B cell (primary cell): ENCODE measurements at regions not wholly inside any gene's neighbourhood (a gene's known extent, or its start where the extent isn't known, plus 50 kb on each side); places are given as distances from the start of the nearest gene placed in this dataset.

ENCODE experiments used
- ATAC-seq: fragments of 200-7000 bp; cut with Tn5 transposase; one replicate; pipeline ENCODE4 v1.10.0; 2021; ENCODE audit warnings: low read depth, mild to moderate bottlenecking, moderate number of reproducible peaks, moderate library complexity
- CTCF ChIA-PET: fragments of 350-600 bp; sonication (Branson Sonifier 250); formaldehyde crosslinking; loops from one replicate; lab custom pipeline; 2021; ENCODE audit warnings: antibody characterized with exemption, inconsistent platforms; lab: Charles Lee
- POLR2A ChIA-PET: fragments of 350-600 bp; sonication (Branson Sonifier 250); formaldehyde crosslinking; loops from one replicate; lab custom pipeline; 2021; ENCODE audit warnings: antibody characterized with exemption; lab: Charles Lee
- DNase-seq: peaks from one replicate; pipeline ENCODE4 v3.0.0; 2013
- H2AFZ ChIP-seq: 2 replicates; pipeline ENCODE4 v1.6.1; 2012; ENCODE audit warnings: mild to moderate bottlenecking, low read depth, low read length; ENCODE audit not compliant: insufficient read depth, poor library complexity, severe bottlenecking
- H3K27ac ChIP-seq, 2 donors: 1 replicate in 1 of 2; 2 replicates in 1 of 2; pipeline ENCODE4 v1.5.1; 2012 to 2013; ENCODE audit warnings: low read length in 2 of 2, mild to moderate bottlenecking in 2 of 2, moderate library complexity in 1 of 2
- H3K27me3 ChIP-seq, 4 experiments: fragments of 200-600 bp in 1 of 4; sonication (generic) in 1 of 4; replicated peaks in 1 of 4; 1 replicate in 2 of 4; 2 replicates in 2 of 4; pipeline versions ENCODE4 v1.6.1 to v1.7.0; 2013 to 2016; ENCODE audit warnings: low read length in 3 of 4, mild to moderate bottlenecking in 2 of 4, mixed read lengths in 1 of 4, moderate library complexity in 1 of 4; ENCODE audit not compliant: insufficient read depth in 4 of 4, control insufficient read depth in 3 of 4; ENCODE audit errors: control extremely low read depth in 1 of 4
- H3K36me3 ChIP-seq, 2 experiments: replicated peaks in 1 of 2; 1 replicate in 1 of 2; 2 replicates in 1 of 2; pipeline versions ENCODE4 v1.6.1 to v1.7.1; 2013; ENCODE audit warnings: low read length in 1 of 2; ENCODE audit not compliant: insufficient read depth in 2 of 2, control insufficient read depth in 1 of 2; ENCODE audit errors: control extremely low read depth in 1 of 2, extremely low read depth in 1 of 2
- H3K4me1 ChIP-seq, 2 donors: fragments of 200-600 bp in 1 of 2; sonication (generic) in 1 of 2; 1 replicate in 1 of 2; 2 replicates in 1 of 2; pipeline versions ENCODE4 v1.5.1 to v1.6.1; 2013 to 2017; ENCODE audit warnings: low read length in 2 of 2; ENCODE audit not compliant: control insufficient read depth in 2 of 2, insufficient read depth in 2 of 2
- H3K4me2 ChIP-seq: replicated peaks from 2 replicates; pipeline ENCODE3; 2012; ENCODE audit warnings: mild to moderate bottlenecking, low read depth, low read length; ENCODE audit not compliant: poor library complexity, severe bottlenecking
- H3K4me3 ChIP-seq, 5 experiments: fragments of 200-600 bp in 1 of 5; sonication (generic) in 1 of 5; 1 replicate in 3 of 5; 2 replicates in 2 of 5; pipeline versions ENCODE4 v1.5.1 to v1.7.0; 2011 to 2016; ENCODE audit warnings: low read length in 4 of 5, mild to moderate bottlenecking in 4 of 5, low read depth in 2 of 5, control low read depth in 1 of 5, moderate library complexity in 1 of 5; ENCODE audit not compliant: insufficient read depth in 1 of 5; ENCODE audit errors: control extremely low read depth in 1 of 5, extremely low read depth in 1 of 5
- H3K79me2 ChIP-seq: fragments of 200-600 bp; sonication (generic); one replicate; pipeline ENCODE4 v1.6.0; 2016; ENCODE audit warnings: low read length; ENCODE audit not compliant: control insufficient read depth, insufficient read depth
- H3K9ac ChIP-seq: fragments of 200-600 bp; sonication (generic); 2 replicates; pipeline ENCODE4 v1.6.1; 2017; ENCODE audit warnings: mild to moderate bottlenecking, low read length, moderate library complexity
- H3K9me3 ChIP-seq, 3 donors: one replicate each; pipeline versions ENCODE4 v1.6.1 to v1.7.1; 2013; ENCODE audit warnings: low read length in 2 of 3; ENCODE audit not compliant: control insufficient read depth in 2 of 3, insufficient read depth in 1 of 3; ENCODE audit errors: control extremely low read depth in 1 of 3
- H4K20me1 ChIP-seq: 2 replicates; pipeline ENCODE4 v1.6.0; 2012; ENCODE audit warnings: mild to moderate bottlenecking, low read length; ENCODE audit not compliant: insufficient read depth, control insufficient read depth, poor library complexity, severe bottlenecking
- H3K27ac Mint-ChIP-seq: one replicate; pipeline ENCODE4 v1.8.0; 2021; ENCODE audit warnings: mixed read lengths
- H3K27me3 Mint-ChIP-seq: one replicate; pipeline ENCODE4 v1.8.0; 2021; ENCODE audit warnings: mixed read lengths
- H3K4me1 Mint-ChIP-seq: one replicate; pipeline ENCODE4 v1.8.0; 2021; ENCODE audit warnings: mixed read lengths
- H3K4me3 Mint-ChIP-seq: one replicate; pipeline ENCODE4 v1.8.0; 2021; ENCODE audit warnings: mixed read lengths
- H3K9me3 Mint-ChIP-seq: one replicate; pipeline ENCODE4 v1.8.0; 2022; ENCODE audit warnings: mixed read lengths; ENCODE audit not compliant: insufficient read depth
- EZH2 ChIP-seq: IDR thresholded peaks from 2 replicates; pipeline ENCODE4 v1.6.1; 2012; ENCODE audit warnings: borderline replicate concordance, low read depth, mild to moderate bottlenecking, moderate library complexity, low read length; ENCODE audit not compliant: insufficient read depth, poor library complexity, severe bottlenecking
- WGBS: methylation state at CpG from one replicate; pipeline ENCODE4 v1.1.5; 2013; ENCODE audit warnings: missing lambda C conversion rate; ENCODE audit not compliant: insufficient coverage; 5-methylcytosine and 5-hydroxymethylcytosine counted together
- intact Hi-C: fragments of 100-400 bp; cut with micrococcal nuclease; formaldehyde crosslinking; loops from one replicate; pipeline ENCODE4 v1.10.0; 2022
- TF ChIP-seq, protein P1 (sequence below): fragments of 200-600 bp; IDR thresholded peaks from one replicate; pipeline ENCODE4 v1.8.0; 2022; ENCODE audit warnings: antibody characterized with exemption, mild to moderate bottlenecking

DNA sequence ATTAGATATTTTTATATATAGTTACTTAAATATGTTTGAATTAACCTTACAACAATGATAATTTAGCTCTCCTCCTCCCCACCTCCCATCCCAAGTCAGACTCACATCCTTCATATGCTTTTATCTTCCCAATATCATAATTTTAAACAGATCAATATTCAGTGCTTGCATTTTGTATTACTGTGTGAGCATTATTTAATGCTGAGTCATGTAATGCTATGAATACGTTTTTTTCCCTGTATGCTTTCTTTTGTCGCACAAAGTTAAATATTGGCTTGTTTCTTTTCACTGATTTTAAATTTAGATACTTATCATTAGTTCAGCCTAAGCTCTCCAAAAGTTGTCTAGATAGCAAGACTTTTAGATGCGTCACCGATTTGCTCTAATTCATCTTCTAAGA is 471.6 kb upstream of the SGO1 start:
- POLR2A ChIA-PET: no interaction called here
- H3K79me2 ChIP-seq: no peaks in the 10 kb centered on the region

GRCh38 chr3:20652231-20652986 is 466.4 kb upstream of the SGO1 start:
- Mint-ChIP-seq H3K27me3 (no peaks in the 10 kb centered on the region), H3K4me1 (no peaks in the 10 kb centered on the region), H3K27ac (no peak overlapping the region), H3K4me3 (no peak overlapping the region), H3K9me3 (peaks cover 6% of the 10 kb centered on the region)
- no peaks in the 10 kb centered on the region for H4K20me1 ChIP-seq
- no peaks in the 10 kb centered on the region for H3K36me3 ChIP-seq
- no peak overlapping the region for H2AFZ ChIP-seq
- H3K9ac ChIP-seq: no peak overlapping the region
- TF ChIP-seq, protein P1, sequence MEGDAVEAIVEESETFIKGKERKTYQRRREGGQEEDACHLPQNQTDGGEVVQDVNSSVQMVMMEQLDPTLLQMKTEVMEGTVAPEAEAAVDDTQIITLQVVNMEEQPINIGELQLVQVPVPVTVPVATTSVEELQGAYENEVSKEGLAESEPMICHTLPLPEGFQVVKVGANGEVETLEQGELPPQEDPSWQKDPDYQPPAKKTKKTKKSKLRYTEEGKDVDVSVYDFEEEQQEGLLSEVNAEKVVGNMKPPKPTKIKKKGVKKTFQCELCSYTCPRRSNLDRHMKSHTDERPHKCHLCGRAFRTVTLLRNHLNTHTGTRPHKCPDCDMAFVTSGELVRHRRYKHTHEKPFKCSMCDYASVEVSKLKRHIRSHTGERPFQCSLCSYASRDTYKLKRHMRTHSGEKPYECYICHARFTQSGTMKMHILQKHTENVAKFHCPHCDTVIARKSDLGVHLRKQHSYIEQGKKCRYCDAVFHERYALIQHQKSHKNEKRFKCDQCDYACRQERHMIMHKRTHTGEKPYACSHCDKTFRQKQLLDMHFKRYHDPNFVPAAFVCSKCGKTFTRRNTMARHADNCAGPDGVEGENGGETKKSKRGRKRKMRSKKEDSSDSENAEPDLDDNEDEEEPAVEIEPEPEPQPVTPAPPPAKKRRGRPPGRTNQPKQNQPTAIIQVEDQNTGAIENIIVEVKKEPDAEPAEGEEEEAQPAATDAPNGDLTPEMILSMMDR: no peak
- no peak for TF ChIP-seq EZH2
- H3K4me2 ChIP-seq: no peak overlapping the region
- H3K4me3 ChIP-seq: no peak overlapping the region
- H3K9me3 ChIP-seq: peaks cover 0 to 2% (median 0%) of the 10 kb centered on the region in 3 donors
- no peaks in the 10 kb centered on the region for H3K27me3 ChIP-seq
- H3K27ac ChIP-seq: no peak overlapping the region
- ChIA-PET CTCF (no interaction called here), POLR2A (no interaction called here)
- DNase-seq (no peak), ATAC-seq (no peak)
- intact Hi-C loops: no loop called here
- no peaks in the 10 kb centered on the region for H3K4me1 ChIP-seq
- H3K79me2 ChIP-seq: no peaks in the 10 kb centered on the region
- WGBS: 100% methylated on average over 1 of the region's 4 CpGs

More for the DNA sequence above, 471.6 kb upstream of the SGO1 start:
- intact Hi-C loops: no loop called here
- no peaks in the 10 kb centered on the region for H3K27me3 ChIP-seq
- no peak overlapping the region for H3K27ac ChIP-seq
- no peaks in the 10 kb centered on the region for H3K4me1 Mint-ChIP-seq
- no peaks in the 10 kb centered on the region for H4K20me1 ChIP-seq
- H3K9me3 ChIP-seq: peaks cover 0 to 8% (median 2%) of the 10 kb centered on the region in 3 donors
- H3K9me3 Mint-ChIP-seq: peaks cover 7% of the 10 kb centered on the region
- 94% methylated on average over 2 of the region's 4 CpGs for WGBS
- H3K36me3 ChIP-seq: no peaks in the 10 kb centered on the region
- no peak overlapping the region for H3K9ac ChIP-seq
- no peaks in the 10 kb centered on the region for H3K4me1 ChIP-seq
- H3K27ac Mint-ChIP-seq: no peak overlapping the region
- TF ChIP-seq EZH2: no peak
- TF ChIP-seq, protein P1: no peak
- no peak overlapping the region for H3K4me3 Mint-ChIP-seq
- ATAC-seq (no peak), DNase-seq (no peak)
- no peaks in the 10 kb centered on the region for H3K27me3 Mint-ChIP-seq
- H3K4me2 ChIP-seq: no peak overlapping the region
- CTCF ChIA-PET: no interaction called here
- no peak overlapping the region for H3K4me3 ChIP-seq
- no peak overlapping the region for H2AFZ ChIP-seq
